ENCODE measurements at regions not wholly inside any gene's neighbourhood (a gene's known extent, or its start where the extent isn't known, plus 50 kb on each side); places are given as distances from the start of the nearest gene placed in this dataset.
"Not testable (repeated sequence)": the region's sequence is repeated elsewhere in the genome, so short reads cannot be mapped to it uniquely, and the experiment has no call there.

DNA sequence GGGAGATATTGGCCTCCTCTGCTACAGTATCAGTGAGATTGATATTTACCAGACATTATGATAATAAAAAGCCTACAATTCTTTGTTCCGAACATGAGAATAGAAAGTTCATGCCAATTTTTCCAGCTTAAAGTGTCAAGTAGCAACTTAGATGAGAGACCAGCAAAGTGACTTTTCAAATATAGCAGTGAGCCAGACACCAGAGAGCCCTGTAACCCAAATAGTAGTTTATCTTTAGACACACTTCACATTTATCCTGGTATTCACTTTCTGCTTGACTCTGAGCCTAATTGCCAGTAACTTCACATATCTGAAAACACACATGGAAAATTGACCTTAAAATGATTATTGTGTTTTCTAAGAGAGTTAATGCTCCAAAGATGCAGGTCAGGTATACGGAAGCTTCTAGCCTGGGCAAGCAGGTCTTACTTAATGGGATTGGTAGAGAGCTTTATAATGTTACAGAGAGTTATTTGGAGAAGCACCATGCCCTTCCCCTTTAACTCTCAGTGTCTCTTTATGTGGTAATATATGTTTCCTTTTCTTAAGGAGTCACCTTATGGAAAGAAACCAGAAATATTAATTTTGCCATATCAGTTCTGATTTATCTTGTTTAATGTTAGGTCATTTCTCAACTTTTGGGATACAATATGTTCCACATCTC lies 852.3 kb upstream of the CHORDC1 start:
- H3K9me3 ChIP-seq (ENCODE audit: control insufficient read depth in 1 of 2, low read length in 2 of 2) = no peaks in the 10 kb centered on the region
- H3K27me3 ChIP-seq (ENCODE audit: control insufficient read depth in 1 of 2, insufficient read depth in 2 of 2, low read length in 2 of 2) = no peaks in the 10 kb centered on the region
- no peak overlapping the region for H3K27ac ChIP-seq (ENCODE audit: low read depth, low read length)
- H3K4me1 ChIP-seq (ENCODE audit: control insufficient read depth in 1 of 2, insufficient read depth in 2 of 2, low read length in 2 of 2) = no peaks in the 10 kb centered on the region
- no peak overlapping the region for H3K9ac ChIP-seq (ENCODE audit: low read depth in 1 of 2, low read length in 2 of 2)
- H3K4me3 ChIP-seq (ENCODE audit: low read depth in 1 of 2, low read length in 2 of 2) = no peak overlapping the region
- no peaks in the 10 kb centered on the region for H3K36me3 ChIP-seq (ENCODE audit: control insufficient read depth in 1 of 2, insufficient read depth in 2 of 2, low read length in 2 of 2)

DNA sequence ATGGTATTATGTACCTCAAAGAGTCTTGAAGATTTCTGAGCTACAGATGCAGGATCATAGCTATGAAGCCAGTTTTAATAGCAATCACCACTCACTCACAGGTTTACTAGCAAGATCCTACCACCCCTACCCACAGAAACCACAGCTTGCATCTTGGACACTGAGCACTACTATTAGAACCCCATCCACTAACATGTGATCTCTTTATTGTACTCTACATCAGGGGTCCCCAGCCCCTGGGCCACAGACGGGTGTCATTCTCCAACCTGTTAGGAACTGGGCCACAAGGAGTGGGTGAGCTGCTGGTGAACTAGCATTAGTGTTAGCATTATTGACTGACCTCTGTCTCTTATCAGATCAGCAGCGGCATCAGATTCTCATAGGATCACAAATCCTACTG lies 844.8 kb upstream of the CHORDC1 start:
- H3K4me3 ChIP-seq (ENCODE audit: low read depth in 1 of 2, low read length in 2 of 2) = no peak overlapping the region
- no peak overlapping the region for H3K27ac ChIP-seq (ENCODE audit: low read depth, low read length)

DNA sequence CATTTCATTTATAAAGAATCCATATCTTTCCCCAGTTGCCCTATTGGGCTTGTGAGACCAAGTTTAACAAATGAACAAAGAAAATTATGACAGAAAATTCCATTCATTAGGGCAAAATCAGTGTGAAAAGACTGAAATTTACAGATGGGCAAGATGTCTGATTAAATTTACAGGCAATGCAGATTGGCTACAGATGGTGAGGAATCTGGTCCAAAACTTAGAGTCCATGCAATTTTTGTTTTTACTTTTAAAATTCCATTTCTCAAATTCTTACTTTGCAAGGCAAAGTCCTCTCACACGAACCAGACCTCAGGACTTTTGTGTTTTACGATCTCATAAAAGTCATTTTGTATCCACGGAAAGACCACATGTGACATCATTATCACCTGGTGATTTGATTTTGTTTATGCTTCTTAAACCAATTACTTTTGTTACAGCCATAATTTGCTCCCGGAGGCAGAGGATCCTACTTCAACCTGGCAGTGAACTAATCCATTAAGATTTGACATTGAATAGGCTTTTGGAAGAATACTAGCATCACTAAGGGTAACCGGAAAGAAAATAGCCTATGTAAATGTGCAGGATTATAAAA lies 843.7 kb upstream of the CHORDC1 start:
- H3K27ac ChIP-seq (ENCODE audit: low read depth, low read length) = no peak overlapping the region
- no peaks in the 10 kb centered on the region for H3K9me3 ChIP-seq (ENCODE audit: control insufficient read depth in 1 of 2, low read length in 2 of 2)
- no peaks in the 10 kb centered on the region for H3K4me1 ChIP-seq (ENCODE audit: control insufficient read depth in 1 of 2, insufficient read depth in 2 of 2, low read length in 2 of 2)
- H3K36me3 ChIP-seq (ENCODE audit: control insufficient read depth in 1 of 2, insufficient read depth in 2 of 2, low read length in 2 of 2) = no peaks in the 10 kb centered on the region
- no peak overlapping the region for H3K9ac ChIP-seq (ENCODE audit: low read depth in 1 of 2, low read length in 2 of 2)
- no peak overlapping the region for H3K4me3 ChIP-seq (ENCODE audit: low read depth in 1 of 2, low read length in 2 of 2)
- H3K27me3 ChIP-seq (ENCODE audit: control insufficient read depth in 1 of 2, insufficient read depth in 2 of 2, low read length in 2 of 2) = no peaks in the 10 kb centered on the region

More for the DNA sequence above, 844.8 kb upstream of the CHORDC1 start:
- no peaks in the 10 kb centered on the region for H3K27me3 ChIP-seq (ENCODE audit: control insufficient read depth in 1 of 2, insufficient read depth in 2 of 2, low read length in 2 of 2)
- H3K9ac ChIP-seq (ENCODE audit: low read depth in 1 of 2, low read length in 2 of 2) = no peak overlapping the region
- H3K4me1 ChIP-seq (ENCODE audit: control insufficient read depth in 1 of 2, insufficient read depth in 2 of 2, low read length in 2 of 2) = no peaks in the 10 kb centered on the region
- H3K36me3 ChIP-seq (ENCODE audit: control insufficient read depth in 1 of 2, insufficient read depth in 2 of 2, low read length in 2 of 2) = no peaks in the 10 kb centered on the region
- no peaks in the 10 kb centered on the region for H3K9me3 ChIP-seq (ENCODE audit: control insufficient read depth in 1 of 2, low read length in 2 of 2)

DNA sequence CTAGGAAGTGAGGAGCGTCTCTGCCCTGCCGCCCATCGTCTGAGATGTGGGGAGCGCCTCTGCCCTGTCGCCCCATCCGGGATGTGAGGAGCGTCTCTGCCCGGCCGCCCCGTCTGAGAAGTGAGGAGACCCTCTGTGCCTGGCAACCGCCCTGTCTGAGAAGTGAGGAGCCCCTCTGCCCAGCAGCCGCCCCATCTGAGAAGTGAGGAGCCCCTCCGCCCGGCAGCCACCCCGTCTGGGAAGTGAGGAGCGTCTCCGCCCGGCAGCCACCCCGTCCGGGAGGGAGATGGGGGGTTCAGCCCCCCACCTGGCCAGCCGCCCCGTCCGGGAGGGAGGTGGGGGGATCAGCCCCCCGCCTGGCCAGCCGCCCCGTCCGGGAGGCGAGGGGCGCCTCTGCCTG lies 840.5 kb upstream of the CHORDC1 start:
- not testable (repeated sequence) for H3K27me3 ChIP-seq (ENCODE audit: control insufficient read depth in 1 of 2, insufficient read depth in 2 of 2, low read length in 2 of 2); H3K4me1 ChIP-seq (ENCODE audit: control insufficient read depth in 1 of 2, insufficient read depth in 2 of 2, low read length in 2 of 2); H3K27ac ChIP-seq (ENCODE audit: low read depth, low read length); H3K9me3 ChIP-seq (ENCODE audit: control insufficient read depth in 1 of 2, low read length in 2 of 2); H3K36me3 ChIP-seq (ENCODE audit: control insufficient read depth in 1 of 2, insufficient read depth in 2 of 2, low read length in 2 of 2); H3K4me3 ChIP-seq (ENCODE audit: low read depth in 1 of 2, low read length in 2 of 2); H3K9ac ChIP-seq (ENCODE audit: low read depth in 1 of 2, low read length in 2 of 2)

DNA sequence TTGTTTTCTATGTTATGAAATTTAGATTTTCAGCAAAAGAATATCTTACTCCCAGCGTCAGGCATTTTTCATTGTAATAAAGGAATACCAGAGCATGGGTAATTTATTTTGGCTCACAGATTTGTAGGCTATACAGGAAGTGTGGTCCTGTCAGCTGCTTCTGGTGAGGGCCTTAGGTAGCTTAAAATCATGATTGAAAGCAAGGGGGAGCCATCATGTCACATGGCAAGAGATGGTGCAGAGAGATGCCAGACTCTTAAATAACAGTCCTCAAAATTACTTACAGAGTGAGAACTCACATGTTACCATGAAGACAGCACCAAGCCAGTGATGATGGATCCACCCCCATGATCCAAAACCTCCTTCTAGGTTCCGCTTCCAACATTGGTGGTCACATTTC lies 825.0 kb upstream of the CHORDC1 start:
- H3K9ac ChIP-seq (ENCODE audit: low read depth in 1 of 2, low read length in 2 of 2) = no peak overlapping the region
- no peak overlapping the region for H3K4me3 ChIP-seq (ENCODE audit: low read depth in 1 of 2, low read length in 2 of 2)
- no peaks in the 10 kb centered on the region for H3K27me3 ChIP-seq (ENCODE audit: control insufficient read depth in 1 of 2, insufficient read depth in 2 of 2, low read length in 2 of 2)
- no peak overlapping the region for H3K27ac ChIP-seq (ENCODE audit: low read depth, low read length)
- H3K4me1 ChIP-seq (ENCODE audit: control insufficient read depth in 1 of 2, insufficient read depth in 2 of 2, low read length in 2 of 2) = no peaks in the 10 kb centered on the region
- H3K9me3 ChIP-seq (ENCODE audit: control insufficient read depth in 1 of 2, low read length in 2 of 2) = no peaks in the 10 kb centered on the region
- H3K36me3 ChIP-seq (ENCODE audit: control insufficient read depth in 1 of 2, insufficient read depth in 2 of 2, low read length in 2 of 2) = no peaks in the 10 kb centered on the region

DNA sequence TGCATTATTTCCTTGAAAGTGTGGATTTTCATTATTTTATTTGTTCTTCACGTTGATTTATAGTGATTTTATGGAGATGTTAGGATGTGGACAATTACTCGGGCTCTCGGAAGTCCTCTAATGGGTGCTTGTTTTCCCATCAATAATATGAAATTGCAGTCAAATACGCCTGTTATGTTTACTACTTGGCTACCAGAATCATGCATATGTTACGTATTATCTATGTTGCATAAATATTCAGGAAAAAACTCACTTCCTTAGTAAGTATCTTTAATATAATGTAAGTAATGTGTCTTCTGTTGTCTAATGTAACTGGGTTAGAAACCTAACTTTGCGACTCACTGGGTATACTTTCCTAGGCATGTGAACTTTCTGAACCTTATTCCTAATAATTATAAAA lies 823.4 kb upstream of the CHORDC1 start:
- no peak overlapping the region for H3K4me3 ChIP-seq (ENCODE audit: low read depth in 1 of 2, low read length in 2 of 2)
- H3K36me3 ChIP-seq (ENCODE audit: control insufficient read depth in 1 of 2, insufficient read depth in 2 of 2, low read length in 2 of 2) = no peaks in the 10 kb centered on the region
- no peaks in the 10 kb centered on the region for H3K9me3 ChIP-seq (ENCODE audit: control insufficient read depth in 1 of 2, low read length in 2 of 2)
- no peaks in the 10 kb centered on the region for H3K4me1 ChIP-seq (ENCODE audit: control insufficient read depth in 1 of 2, insufficient read depth in 2 of 2, low read length in 2 of 2)
- H3K27me3 ChIP-seq (ENCODE audit: control insufficient read depth in 1 of 2, insufficient read depth in 2 of 2, low read length in 2 of 2) = no peaks in the 10 kb centered on the region
- H3K27ac ChIP-seq (ENCODE audit: low read depth, low read length) = no peak overlapping the region
- no peak overlapping the region for H3K9ac ChIP-seq (ENCODE audit: low read depth in 1 of 2, low read length in 2 of 2)

DNA sequence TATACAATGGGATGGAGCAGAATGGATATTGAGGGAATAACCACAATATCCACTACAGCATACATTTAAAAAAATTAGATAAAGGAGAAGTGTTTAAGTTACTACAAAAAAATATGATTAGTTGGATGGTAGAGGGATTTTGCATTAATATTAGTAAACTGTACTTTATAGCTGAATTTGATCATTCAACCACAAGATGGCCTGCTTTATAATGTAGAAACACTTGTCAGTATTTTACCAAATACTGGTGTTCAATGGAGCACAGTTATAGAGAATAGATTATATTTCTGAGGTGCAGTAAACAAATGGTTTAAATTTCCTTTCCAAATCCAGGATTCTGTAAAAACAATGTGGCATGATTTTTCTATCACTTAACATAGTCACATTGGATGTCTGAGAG lies 818.8 kb upstream of the CHORDC1 start:
- no peak overlapping the region for H3K9ac ChIP-seq (ENCODE audit: low read depth in 1 of 2, low read length in 2 of 2)
- no peaks in the 10 kb centered on the region for H3K4me1 ChIP-seq (ENCODE audit: control insufficient read depth in 1 of 2, insufficient read depth in 2 of 2, low read length in 2 of 2)
- no peak overlapping the region for H3K27ac ChIP-seq (ENCODE audit: low read depth, low read length)
- no peaks in the 10 kb centered on the region for H3K27me3 ChIP-seq (ENCODE audit: control insufficient read depth in 1 of 2, insufficient read depth in 2 of 2, low read length in 2 of 2)
- no peak overlapping the region for H3K4me3 ChIP-seq (ENCODE audit: low read depth in 1 of 2, low read length in 2 of 2)
- peaks cover 2 to 4% of the 10 kb centered on the region in 2 donors for H3K9me3 ChIP-seq (ENCODE audit: control insufficient read depth in 1 of 2, low read length in 2 of 2)
- no peaks in the 10 kb centered on the region for H3K36me3 ChIP-seq (ENCODE audit: control insufficient read depth in 1 of 2, insufficient read depth in 2 of 2, low read length in 2 of 2)

DNA sequence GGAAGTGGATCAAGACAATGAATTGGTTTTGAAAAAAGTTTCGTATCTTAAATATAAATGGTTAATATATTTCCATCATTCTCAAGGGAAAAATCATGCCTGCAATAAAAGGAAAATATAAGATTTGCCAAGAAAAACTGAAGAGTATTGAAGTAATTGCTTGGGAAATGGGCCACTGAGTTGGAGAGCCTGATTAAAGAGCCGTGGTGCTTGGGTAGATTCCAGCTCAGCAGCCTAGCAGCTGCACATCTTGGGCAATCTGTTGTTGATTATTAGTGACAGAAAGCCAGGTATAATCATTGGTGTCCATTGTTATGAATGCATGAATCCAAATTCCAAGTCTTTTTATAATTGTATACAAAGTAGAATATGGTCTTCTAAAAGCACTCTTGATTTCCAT lies 800.9 kb upstream of the CHORDC1 start:
- no peak overlapping the region for H3K4me3 ChIP-seq (ENCODE audit: low read depth in 1 of 2, low read length in 2 of 2)
- no peaks in the 10 kb centered on the region for H3K36me3 ChIP-seq (ENCODE audit: control insufficient read depth in 1 of 2, insufficient read depth in 2 of 2, low read length in 2 of 2)
- H3K9me3 ChIP-seq (ENCODE audit: control insufficient read depth in 1 of 2, low read length in 2 of 2) = no peaks in the 10 kb centered on the region
- H3K27me3 ChIP-seq (ENCODE audit: control insufficient read depth in 1 of 2, insufficient read depth in 2 of 2, low read length in 2 of 2) = no peaks in the 10 kb centered on the region
- H3K27ac ChIP-seq (ENCODE audit: low read depth, low read length) = no peak overlapping the region
- no peak overlapping the region for H3K9ac ChIP-seq (ENCODE audit: low read depth in 1 of 2, low read length in 2 of 2)
- no peaks in the 10 kb centered on the region for H3K4me1 ChIP-seq (ENCODE audit: control insufficient read depth in 1 of 2, insufficient read depth in 2 of 2, low read length in 2 of 2)

DNA sequence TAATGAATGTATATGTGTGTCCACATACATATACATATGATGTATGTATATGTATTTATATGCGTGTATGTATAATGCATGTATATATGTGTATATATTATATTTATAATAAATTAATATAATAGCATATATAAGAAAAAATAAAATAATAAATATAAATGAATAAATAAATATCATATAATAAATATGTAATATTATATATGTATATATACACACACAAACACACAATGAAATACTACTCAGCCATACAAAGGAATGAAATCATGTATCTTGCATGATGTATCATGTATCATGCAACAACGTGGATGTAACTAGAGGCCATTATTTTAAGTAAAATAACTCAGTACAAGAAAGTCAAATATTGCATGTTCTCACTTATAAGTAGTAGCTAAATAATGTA lies 788.7 kb upstream of the CHORDC1 start:
- H3K4me1 ChIP-seq (ENCODE audit: control insufficient read depth in 1 of 2, insufficient read depth in 2 of 2, low read length in 2 of 2) = no peaks in the 10 kb centered on the region
- H3K9ac ChIP-seq (ENCODE audit: low read depth in 1 of 2, low read length in 2 of 2) = no peak overlapping the region
- no peak overlapping the region for H3K4me3 ChIP-seq (ENCODE audit: low read depth in 1 of 2, low read length in 2 of 2)
- H3K27ac ChIP-seq (ENCODE audit: low read depth, low read length) = no peak overlapping the region
- H3K27me3 ChIP-seq (ENCODE audit: control insufficient read depth in 1 of 2, insufficient read depth in 2 of 2, low read length in 2 of 2) = no peaks in the 10 kb centered on the region
- no peaks in the 10 kb centered on the region for H3K9me3 ChIP-seq (ENCODE audit: control insufficient read depth in 1 of 2, low read length in 2 of 2)
- no peaks in the 10 kb centered on the region for H3K36me3 ChIP-seq (ENCODE audit: control insufficient read depth in 1 of 2, insufficient read depth in 2 of 2, low read length in 2 of 2)

DNA sequence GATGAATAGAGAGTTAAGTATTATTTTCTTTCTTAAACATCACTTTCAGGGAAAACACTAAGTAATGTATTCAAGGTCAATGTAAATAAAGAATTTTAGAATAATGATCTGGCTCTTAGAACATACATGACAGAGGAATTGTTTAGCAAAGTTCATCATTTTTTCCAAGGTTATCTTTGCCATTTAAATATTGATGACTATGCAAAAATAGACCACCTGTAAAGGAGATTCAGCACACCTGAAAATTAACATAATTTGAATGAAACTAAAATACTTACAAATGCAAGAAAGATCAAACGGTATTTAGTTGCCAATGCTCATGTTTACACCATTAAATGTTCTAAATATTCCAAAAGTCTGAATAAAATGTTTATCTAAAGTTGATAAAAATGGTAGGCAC lies 782.6 kb upstream of the CHORDC1 start:
- Histone ChIP-seq H3K4me1 (ENCODE audit: control insufficient read depth in 1 of 2, insufficient read depth in 2 of 2, low read length in 2 of 2) (no peaks in the 10 kb centered on the region), H3K36me3 (ENCODE audit: control insufficient read depth in 1 of 2, insufficient read depth in 2 of 2, low read length in 2 of 2) (no peaks in the 10 kb centered on the region), H3K27ac (ENCODE audit: low read depth, low read length) (no peak overlapping the region), H3K9ac (ENCODE audit: low read depth in 1 of 2, low read length in 2 of 2) (no peak overlapping the region), H3K4me3 (ENCODE audit: low read depth in 1 of 2, low read length in 2 of 2) (no peak overlapping the region), H3K9me3 (ENCODE audit: control insufficient read depth in 1 of 2, low read length in 2 of 2) (peaks cover 4 to 5% of the 10 kb centered on the region in 2 donors), H3K27me3 (ENCODE audit: control insufficient read depth in 1 of 2, insufficient read depth in 2 of 2, low read length in 2 of 2) (no peaks in the 10 kb centered on the region)

All from duodenal mucosa (tissue), 2 donors.